Activated CD8-positive, alpha-beta T cell treated with anti-CD3 and anti-CD28 coated beads, Interleukin-2, amount 10 ng/mL, durations not matched to agents 7 days and 5 days (primary cell): ENCODE measurements at regions not wholly inside any gene's neighbourhood (a gene's known extent, or its start where the extent isn't known, plus 50 kb on each side); places are given as distances from the start of the nearest gene placed in this dataset.
"Not testable (repeated sequence)": the region's sequence is repeated elsewhere in the genome, so short reads cannot be mapped to it uniquely, and the experiment has no call there.

ENCODE experiments used
- ATAC-seq: fragments of 150-1000 bp; cut with Tn5 transposase; one replicate; pipeline ENCODE4 v1.10.0; 2021; ENCODE audit warnings: moderate library complexity
- CTCF ChIA-PET: fragments of 350-600 bp; sonication (Branson Sonifier 250); formaldehyde crosslinking; loops from one replicate; lab custom pipeline; 2021; ENCODE audit warnings: antibody characterized with exemption; lab: Charles Lee
- POLR2A ChIA-PET: fragments of 350-600 bp; sonication (Branson Sonifier 250); formaldehyde crosslinking; loops from one replicate; lab custom pipeline; 2021; ENCODE audit warnings: antibody characterized with exemption; lab: Charles Lee
- DNase-seq: peaks from one replicate; pipeline ENCODE4 v3.0.0-alpha.2; 2020
- H3K27ac Mint-ChIP-seq: one replicate; pipeline ENCODE4 v1.8.0; 2021; ENCODE audit warnings: mild to moderate bottlenecking, mixed read lengths
- H3K27me3 Mint-ChIP-seq: one replicate; pipeline ENCODE4 v1.8.0; 2021; ENCODE audit warnings: low read depth, mixed read lengths
- H3K36me3 Mint-ChIP-seq: one replicate; pipeline ENCODE4 v1.8.0; 2021; ENCODE audit warnings: low read depth, mixed read lengths
- H3K4me1 Mint-ChIP-seq: one replicate; pipeline ENCODE4 v1.8.0; 2021; ENCODE audit warnings: low read depth, mixed read lengths
- H3K4me3 Mint-ChIP-seq: one replicate; pipeline ENCODE4 v1.8.0; 2021; ENCODE audit warnings: mild to moderate bottlenecking, mixed read lengths
- H3K9me3 Mint-ChIP-seq: one replicate; pipeline ENCODE4 v1.8.0; 2022; ENCODE audit warnings: mixed read lengths; ENCODE audit not compliant: insufficient read depth

- H3K27ac Mint-ChIP-seq = no peak overlapping the region
- ChIA-PET POLR2A (no interaction called here), CTCF (no interaction called here)
- H3K4me3 Mint-ChIP-seq = no peak overlapping the region
- no peak for DNase-seq
- ATAC-seq = no peak
- H3K9me3 Mint-ChIP-seq = peaks cover 9% of the 10 kb centered on the region
- no peaks in the 10 kb centered on the region for H3K36me3 Mint-ChIP-seq
- H3K4me1 Mint-ChIP-seq = no peaks in the 10 kb centered on the region
- peaks cover 20% of the 10 kb centered on the region for H3K27me3 Mint-ChIP-seq
Observed at GRCh38 chr10:3382092-3382491, 209.5 kb upstream of the PITRM1 start.

GRCh38 chr10:3380406-3381050, 207.9 kb upstream of the PITRM1 start:
- CTCF ChIA-PET = no interaction called here

DNA sequence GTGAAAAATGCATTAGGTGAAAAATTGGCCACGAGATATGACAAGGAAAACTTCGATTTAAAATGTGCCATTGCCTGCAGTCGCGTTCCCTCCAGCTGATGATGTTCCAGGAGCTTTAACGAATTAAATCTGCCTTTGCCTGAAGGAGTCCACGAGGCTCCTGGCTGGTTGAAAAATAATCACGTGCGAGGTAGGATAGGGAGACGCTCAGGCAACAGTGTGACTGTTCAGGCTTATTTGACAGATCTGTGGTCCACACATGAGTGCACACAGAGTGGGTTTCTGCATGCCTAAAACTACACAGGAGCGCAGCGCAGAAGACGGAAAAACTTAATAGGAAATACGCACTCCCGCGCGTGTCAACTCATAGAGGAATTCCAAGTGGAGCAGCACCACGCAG, 204.0 kb upstream of the PITRM1 start:
- Mint-ChIP-seq H3K27me3 (peaks cover 6% of the 10 kb centered on the region), H3K27ac (no peak overlapping the region), H3K4me1 (no peaks in the 10 kb centered on the region), H3K36me3 (no peaks in the 10 kb centered on the region), H3K4me3 (no peak overlapping the region), H3K9me3 (no peaks in the 10 kb centered on the region)
- DNase-seq = no peak
- ChIA-PET CTCF (no interaction called here), POLR2A (no interaction called here)
- no peak for ATAC-seq

More at GRCh38 chr10:3380406-3381050, 207.9 kb upstream of the PITRM1 start:
- H3K9me3 Mint-ChIP-seq = peaks cover 9% of the 10 kb centered on the region
- no peak overlapping the region for H3K4me3 Mint-ChIP-seq
- no peaks in the 10 kb centered on the region for H3K4me1 Mint-ChIP-seq
- ATAC-seq (no peak), DNase-seq (no peak)
- no peaks in the 10 kb centered on the region for H3K36me3 Mint-ChIP-seq
- peaks cover 14% of the 10 kb centered on the region for H3K27me3 Mint-ChIP-seq
- H3K27ac Mint-ChIP-seq = no peak overlapping the region
- POLR2A ChIA-PET = no interaction called here

DNA sequence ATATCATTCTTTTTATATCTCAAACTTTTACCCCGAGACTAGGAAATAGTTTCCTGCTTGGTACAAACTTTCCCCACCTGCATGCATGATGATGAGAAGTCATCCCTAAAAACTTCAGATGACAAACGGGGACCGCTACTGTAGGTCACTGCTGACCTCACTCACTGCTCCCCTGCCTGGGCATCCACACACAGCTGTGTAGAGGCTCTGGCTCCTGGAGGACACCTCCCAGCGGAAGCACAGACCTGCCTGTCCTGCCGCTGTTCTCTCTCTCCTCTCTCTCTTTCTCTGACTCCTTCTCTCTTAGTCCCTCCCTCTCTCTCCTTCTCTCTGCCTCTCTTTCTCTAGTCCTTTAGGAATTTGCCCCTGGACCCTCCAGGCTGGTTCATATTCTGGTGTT, 202.9 kb upstream of the PITRM1 start:
- Mint-ChIP-seq H3K27me3 (peaks cover 3% of the 10 kb centered on the region), H3K4me3 (no peak overlapping the region), H3K27ac (no peak overlapping the region), H3K4me1 (no peaks in the 10 kb centered on the region), H3K36me3 (no peaks in the 10 kb centered on the region), H3K9me3 (no peaks in the 10 kb centered on the region)
- no peak for DNase-seq
- POLR2A ChIA-PET = no interaction called here
- no peak for ATAC-seq
- CTCF ChIA-PET = no interaction called here

GRCh38 chr10:3374914-3375313, 202.3 kb upstream of the PITRM1 start:
- POLR2A ChIA-PET = no interaction called here
- Mint-ChIP-seq H3K9me3 (no peaks in the 10 kb centered on the region), H3K27me3 (peaks cover 3% of the 10 kb centered on the region), H3K27ac (no peak overlapping the region), H3K4me3 (no peak overlapping the region), H3K4me1 (no peaks in the 10 kb centered on the region), H3K36me3 (no peaks in the 10 kb centered on the region)
- no peak for DNase-seq
- CTCF ChIA-PET = no interaction called here
- ATAC-seq = no peak

- H3K4me1 Mint-ChIP-seq, POLR2A ChIA-PET, H3K4me3 Mint-ChIP-seq, CTCF ChIA-PET, H3K9me3 Mint-ChIP-seq, DNase-seq, H3K27ac Mint-ChIP-seq, H3K36me3 Mint-ChIP-seq, ATAC-seq, H3K27me3 Mint-ChIP-seq: not testable (repeated sequence)
Observed at GRCh38 chr10:3373374-3374027, 200.9 kb upstream of the PITRM1 start.

DNA sequence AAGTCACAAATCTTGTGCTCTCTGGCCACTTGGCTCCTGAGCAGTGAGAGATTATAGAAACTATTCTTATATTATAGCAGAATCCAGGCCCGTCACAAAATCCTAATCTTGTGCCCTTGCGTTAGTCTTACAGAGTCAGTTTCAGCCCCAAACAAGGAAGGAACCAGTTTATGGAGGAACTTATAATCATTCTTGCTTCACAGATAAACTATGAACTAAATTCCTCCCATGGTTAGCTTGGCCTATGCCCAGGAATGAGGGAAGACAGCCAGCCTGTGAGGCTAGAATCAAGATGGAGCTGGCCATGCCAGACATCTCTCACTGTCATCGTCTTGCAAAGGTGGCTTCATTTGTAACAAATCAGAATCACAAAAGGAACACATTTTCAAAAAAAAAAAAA, 199.7 kb upstream of the PITRM1 start:
- no peak for ATAC-seq
- no peaks in the 10 kb centered on the region for H3K9me3 Mint-ChIP-seq
- no peaks in the 10 kb centered on the region for H3K36me3 Mint-ChIP-seq
- H3K27me3 Mint-ChIP-seq = peaks cover 3% of the 10 kb centered on the region
- ChIA-PET CTCF (no interaction called here), POLR2A (no interaction called here)
- no peak overlapping the region for H3K27ac Mint-ChIP-seq
- no peaks in the 10 kb centered on the region for H3K4me1 Mint-ChIP-seq
- no peak for DNase-seq
- no peak overlapping the region for H3K4me3 Mint-ChIP-seq

- ATAC-seq, H3K4me3 Mint-ChIP-seq, H3K9me3 Mint-ChIP-seq, H3K27ac Mint-ChIP-seq, H3K4me1 Mint-ChIP-seq, CTCF ChIA-PET, DNase-seq, H3K36me3 Mint-ChIP-seq, POLR2A ChIA-PET, H3K27me3 Mint-ChIP-seq: not testable (repeated sequence)
Observed at GRCh38 chr10:3371624-3372023, 199.0 kb upstream of the PITRM1 start.

- CTCF ChIA-PET = no interaction called here
- Mint-ChIP-seq H3K4me1 (no peaks in the 10 kb centered on the region), H3K36me3 (no peaks in the 10 kb centered on the region), H3K27ac (no peak overlapping the region), H3K9me3 (no peaks in the 10 kb centered on the region), H3K27me3 (peaks cover 2% of the 10 kb centered on the region), H3K4me3 (no peak overlapping the region)
- POLR2A ChIA-PET = no interaction called here
- no peak for DNase-seq
- no peak for ATAC-seq
Observed at GRCh38 chr10:3366735-3367405, 194.3 kb upstream of the PITRM1 start.

- Mint-ChIP-seq H3K36me3 (no peaks in the 10 kb centered on the region), H3K27me3 (peaks cover 2% of the 10 kb centered on the region), H3K9me3 (no peaks in the 10 kb centered on the region), H3K27ac (no peak overlapping the region), H3K4me3 (no peak overlapping the region), H3K4me1 (no peaks in the 10 kb centered on the region)
- ChIA-PET POLR2A (no interaction called here), CTCF (no interaction called here)
- no peak for DNase-seq
- ATAC-seq = no peak
Observed at GRCh38 chr10:3366043-3366442, 193.5 kb upstream of the PITRM1 start.

GRCh38 chr10:3365630-3366029, 193.0 kb upstream of the PITRM1 start:
- Mint-ChIP-seq H3K27me3 (peaks cover 2% of the 10 kb centered on the region), H3K9me3 (no peaks in the 10 kb centered on the region)
- POLR2A ChIA-PET = no interaction called here

DNA sequence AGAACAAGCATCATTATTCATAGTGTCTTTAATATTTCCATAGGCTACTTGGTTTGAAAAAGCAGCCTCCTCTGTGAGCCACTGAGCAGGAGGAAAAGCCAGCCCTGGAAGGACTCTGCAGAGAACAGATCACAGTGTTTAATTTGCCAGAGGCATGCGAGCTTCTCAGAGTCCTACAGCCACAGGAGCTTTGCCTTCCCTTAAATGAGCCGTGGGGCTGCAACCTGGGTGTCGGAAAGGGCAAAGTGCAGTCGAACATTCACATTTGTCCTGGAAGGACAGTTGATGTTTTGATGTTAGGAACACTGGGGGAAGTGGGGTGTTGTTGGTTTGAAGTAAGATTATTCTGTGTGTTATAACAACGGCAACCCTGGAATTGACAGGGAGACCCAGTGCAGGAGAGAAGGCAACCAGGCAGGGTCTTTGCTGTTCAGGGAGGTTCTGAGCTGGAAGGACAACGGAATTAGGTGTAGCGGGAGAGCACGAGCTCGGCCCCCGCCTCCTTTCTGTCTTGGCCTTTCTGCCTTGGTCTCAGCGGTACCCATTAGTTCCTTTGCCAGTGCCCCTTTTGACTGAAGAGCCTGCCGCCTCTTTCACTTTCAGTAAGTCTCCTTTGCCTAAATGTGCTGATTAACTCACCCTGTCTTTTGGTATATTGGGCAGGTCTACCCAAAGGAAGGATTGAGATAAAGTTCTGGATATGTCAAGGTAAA, 192.3 kb upstream of the PITRM1 start:
- Mint-ChIP-seq H3K27ac (no peak overlapping the region), H3K4me3 (no peak overlapping the region)

More at GRCh38 chr10:3365630-3366029, 193.0 kb upstream of the PITRM1 start:
- no peak for DNase-seq
- H3K4me1 Mint-ChIP-seq = no peaks in the 10 kb centered on the region
- CTCF ChIA-PET = no interaction called here
- no peak overlapping the region for H3K27ac Mint-ChIP-seq
- no peak for ATAC-seq
- H3K36me3 Mint-ChIP-seq = no peaks in the 10 kb centered on the region
- H3K4me3 Mint-ChIP-seq = no peak overlapping the region

More for the DNA sequence above, 192.3 kb upstream of the PITRM1 start:
- ATAC-seq (no peak), DNase-seq (no peak)
- Mint-ChIP-seq H3K4me1 (no peaks in the 10 kb centered on the region), H3K27me3 (peaks cover 2% of the 10 kb centered on the region), H3K9me3 (no peaks in the 10 kb centered on the region), H3K36me3 (no peaks in the 10 kb centered on the region)
- CTCF ChIA-PET = no interaction called here
- POLR2A ChIA-PET = no interaction called here
